HG03064 (cell line): ENCODE measurements at regions not wholly inside any gene's neighbourhood (a gene's known extent, or its start where the extent isn't known, plus 50 kb on each side); places are given as distances from the start of the nearest gene placed in this dataset.
"Not testable (repeated sequence)": the region's sequence is repeated elsewhere in the genome, so short reads cannot be mapped to it uniquely, and the experiment has no call there.

ENCODE experiments used
- ATAC-seq: cut with Tn5 transposase; IDR thresholded peaks from one replicate; pipeline ENCODE4 v1.9.1; 2021; ENCODE audit warnings: low read depth; ENCODE audit not compliant: unreplicated experiment

- ATAC-seq = not testable (repeated sequence)
Observed at GRCh38 chr1:245102149-245102548, 52.6 kb upstream of the KIF26B start.

DNA sequence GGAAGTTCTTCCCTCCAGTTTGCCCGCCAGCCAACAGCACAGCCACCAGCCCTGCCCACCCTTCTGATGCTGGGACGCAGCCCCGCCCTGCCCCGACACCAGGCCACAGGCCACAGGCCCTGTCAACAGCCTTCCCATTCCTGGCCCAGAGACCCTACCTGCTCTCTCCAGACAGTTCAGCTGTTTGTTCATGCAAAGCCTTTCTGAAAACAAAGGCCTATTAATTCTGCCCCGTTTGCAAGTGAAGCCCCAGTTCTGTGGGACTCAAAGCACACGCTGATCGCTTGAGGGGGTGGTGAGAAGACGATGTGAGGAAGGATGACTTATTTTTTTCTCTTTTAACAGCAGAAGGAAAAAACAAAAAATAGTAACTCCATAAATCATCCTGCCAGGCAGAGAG is 55.4 kb upstream of the KIF26B start:
- ATAC-seq = no peak

- ATAC-seq = no peak
Observed at GRCh38 chr1:245098924-245099323, 55.9 kb upstream of the KIF26B start.

- ATAC-seq = no peak
Observed at GRCh38 chr1:245096311-245097066, 58.3 kb upstream of the KIF26B start.

GRCh38 chr1:245095903-245096302 is 58.9 kb upstream of the KIF26B start:
- no peak for ATAC-seq

DNA sequence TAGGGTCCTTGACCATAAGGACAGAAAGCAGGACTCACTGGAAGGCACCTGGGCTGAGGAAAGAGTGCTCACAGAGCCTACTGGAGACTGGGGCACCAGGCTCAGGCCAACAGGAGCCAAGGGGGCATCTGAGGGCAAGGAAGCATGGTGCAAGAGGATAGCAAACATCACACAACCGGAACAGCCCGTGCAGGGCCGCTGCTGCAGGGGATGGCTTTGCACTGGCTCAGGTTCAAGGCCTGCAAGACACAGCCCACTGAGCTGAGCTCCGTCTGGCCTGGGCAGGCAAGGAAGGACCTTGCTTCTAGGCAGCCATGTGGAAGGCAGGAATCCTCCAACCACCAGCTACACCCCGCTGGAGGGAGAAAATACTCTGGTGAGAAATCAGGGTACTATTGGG is 59.8 kb upstream of the KIF26B start:
- ATAC-seq = no peak

GRCh38 chr1:245094092-245094491 is 60.7 kb upstream of the KIF26B start:
- no peak for ATAC-seq

GRCh38 chr1:245092638-245092976 is 62.2 kb upstream of the KIF26B start:
- ATAC-seq = no peak

- no peak for ATAC-seq
Observed at GRCh38 chr1:245091818-245092637, 62.8 kb upstream of the KIF26B start.

GRCh38 chr1:245091171-245091621 is 63.6 kb upstream of the KIF26B start:
- no peak for ATAC-seq

DNA sequence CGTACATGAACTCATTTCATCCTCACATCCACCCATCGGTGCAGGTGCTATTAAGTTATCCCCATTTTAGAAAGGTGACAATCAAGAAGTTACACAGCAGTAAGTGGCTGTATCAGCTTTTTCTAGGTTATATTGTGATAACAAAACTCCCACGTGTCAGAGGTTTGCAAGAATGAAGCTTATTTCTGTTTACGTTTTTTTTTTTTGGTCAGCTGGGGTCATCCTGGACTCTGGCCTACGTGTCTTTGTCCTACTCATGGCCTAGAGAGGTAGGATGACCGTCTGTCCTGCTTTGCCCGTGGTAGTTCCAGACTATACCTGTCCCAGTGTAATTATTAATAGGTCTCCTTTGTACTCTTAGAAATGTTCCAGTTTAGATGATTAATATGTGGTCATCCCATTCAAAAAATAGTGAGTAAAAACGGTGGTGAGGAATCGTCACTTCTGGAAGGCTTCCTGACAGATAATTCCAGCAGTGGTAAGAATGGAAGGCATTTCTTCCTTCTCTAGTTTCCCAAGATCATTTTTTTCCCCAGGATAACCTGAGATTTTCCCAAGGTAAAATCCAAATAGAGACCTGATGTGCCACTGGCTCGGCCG is 64.2 kb upstream of the KIF26B start:
- no peak for ATAC-seq

DNA sequence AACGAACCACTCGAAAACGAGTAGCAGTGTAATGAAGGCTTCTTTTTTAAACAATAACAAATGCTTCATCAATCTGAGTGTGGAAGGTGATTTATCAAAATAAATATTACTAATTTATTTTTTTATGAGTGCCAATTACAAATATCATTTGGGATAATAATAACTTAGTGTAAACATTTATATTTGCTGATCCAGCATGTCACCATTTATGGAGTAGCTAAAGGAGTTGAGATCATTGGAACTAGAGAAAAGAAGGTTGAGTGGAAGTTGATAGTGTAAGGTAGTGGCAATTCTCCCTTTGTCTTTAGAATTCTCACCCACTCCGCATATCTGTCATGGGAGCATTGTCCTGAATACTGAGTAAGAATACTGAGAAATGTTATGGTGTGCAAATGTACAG is 67.1 kb upstream of the KIF26B start:
- no peak for ATAC-seq

- no peak for ATAC-seq
Observed at GRCh38 chr1:245086389-245086969, 68.3 kb upstream of the KIF26B start.

DNA sequence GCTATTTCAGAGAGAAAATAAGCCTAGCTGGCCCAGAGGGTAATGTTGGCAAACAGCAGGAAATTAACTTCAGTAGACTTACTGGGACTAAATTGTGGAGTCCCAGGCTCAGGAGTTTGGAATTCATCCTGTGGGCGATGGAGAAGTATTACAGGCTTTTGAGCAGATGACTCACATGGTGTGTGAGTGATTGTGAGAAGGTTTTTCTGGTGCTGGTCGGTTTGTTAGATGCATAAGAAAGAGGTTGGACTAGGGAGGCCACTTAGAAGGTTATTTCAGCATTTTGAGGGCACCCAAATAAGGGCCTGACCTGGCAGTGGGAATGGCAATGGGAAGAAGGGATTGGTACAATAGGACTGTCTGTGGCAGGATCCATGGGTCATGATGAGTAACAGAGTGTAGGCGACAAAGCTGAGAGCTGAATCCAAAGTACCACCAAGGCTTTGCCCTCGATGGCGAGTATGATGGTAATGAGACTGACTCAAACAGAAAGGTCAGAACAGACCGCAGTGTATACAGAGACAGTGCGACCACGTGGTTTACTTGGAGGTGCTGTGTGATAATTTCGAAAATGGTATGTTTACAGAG is 69.2 kb upstream of the KIF26B start:
- no peak for ATAC-seq

- no peak for ATAC-seq
Observed at GRCh38 chr1:245084551-245084950, 70.2 kb upstream of the KIF26B start.

DNA sequence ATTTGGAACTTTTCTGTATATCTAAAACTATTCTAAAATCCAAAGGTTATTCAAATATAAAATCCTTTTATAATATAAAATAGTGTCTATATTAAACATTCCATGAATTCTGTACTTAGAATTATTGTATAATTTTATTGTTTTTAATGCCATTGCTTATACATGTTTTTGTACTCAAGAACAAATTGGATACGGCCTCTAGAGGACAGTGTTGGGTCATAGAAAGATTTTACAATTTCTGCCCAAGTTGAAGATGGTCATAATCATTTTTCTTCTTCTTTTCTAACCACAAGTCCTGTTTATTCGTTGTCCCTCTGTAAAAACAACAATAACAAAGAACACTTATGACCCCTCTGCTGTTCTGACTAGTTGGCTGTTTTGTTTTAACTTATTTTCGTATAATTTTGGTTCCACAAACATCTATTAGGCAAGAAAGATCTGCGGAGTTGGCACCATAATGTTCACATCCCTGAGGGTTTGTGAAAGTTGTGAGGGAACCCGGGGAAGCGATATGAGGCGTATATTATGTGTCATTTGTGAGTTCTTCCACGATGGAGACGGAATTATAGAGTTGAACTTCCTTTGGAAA is 75.7 kb upstream of the KIF26B start:
- ATAC-seq = no peak

DNA sequence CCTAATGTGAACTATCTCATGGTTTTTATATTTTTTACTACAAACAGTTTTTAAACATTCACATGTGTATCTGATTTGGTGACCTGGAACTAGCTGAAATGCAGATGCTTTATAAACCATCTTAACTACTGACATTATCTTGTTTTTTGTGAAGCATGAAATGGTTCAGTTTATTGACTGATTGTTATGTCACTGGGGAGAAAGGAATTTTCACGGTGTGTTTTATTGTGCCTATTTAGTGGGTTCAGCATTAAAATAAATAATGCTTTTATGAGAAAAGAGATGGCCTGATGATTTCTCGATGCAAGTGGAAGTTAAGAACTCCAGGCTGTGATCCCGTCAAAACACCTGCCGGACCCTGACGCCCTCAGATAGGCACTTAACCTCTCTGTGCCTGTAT is 79.9 kb upstream of the KIF26B start:
- ATAC-seq = no peak

GRCh38 chr1:245074232-245074747 is 80.5 kb upstream of the KIF26B start:
- ATAC-seq = no peak

- no peak for ATAC-seq
Observed at GRCh38 chr1:245070836-245071615, 83.8 kb upstream of the KIF26B start.

GRCh38 chr1:245067257-245067656 is 87.5 kb upstream of the KIF26B start:
- ATAC-seq = no peak
